Posterior vena cava (tissue), 2 donors: ENCODE measurements at regions not wholly inside any gene's neighbourhood (a gene's known extent, or its start where the extent isn't known, plus 50 kb on each side); places are given as distances from the start of the nearest gene placed in this dataset.
"Not testable (repeated sequence)": the region's sequence is repeated elsewhere in the genome, so short reads cannot be mapped to it uniquely, and the experiment has no call there.

Source experiments
- DNase-seq: peaks from one replicate; pipeline ENCODE4 v3.0.0-alpha.2; 2020; ENCODE audit warnings: low spot score
- intact Hi-C, 2 donors: fragments of 100-400 bp; cut with DNase I; formaldehyde crosslinking; loops; one replicate each; pipeline versions ENCODE4 v1.14.1 to v1.14.2; 2022 to 2023
- donor health status: DM: yes; HTN: yes; CAD: no.
- donor health status: DM: yes; HTN: yes; CAD: no.

DNA sequence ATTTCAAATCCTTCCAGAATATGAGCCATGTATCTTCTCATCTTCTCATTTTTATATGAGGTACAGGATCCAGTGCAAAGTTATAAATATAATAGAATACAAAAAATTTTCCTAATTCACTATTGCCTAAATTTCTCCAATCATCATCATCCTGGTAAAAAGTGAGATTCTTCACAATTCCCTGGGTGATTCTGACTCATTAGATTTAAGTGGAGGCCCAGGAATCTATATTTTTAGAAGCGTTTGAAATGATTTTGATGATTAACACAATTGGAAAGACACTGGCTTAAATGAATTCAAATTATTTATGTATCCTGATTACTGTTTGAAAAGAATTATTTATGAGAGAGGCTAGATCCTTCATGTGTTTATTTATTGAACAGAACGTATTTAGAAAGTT lies 380.3 kb upstream of the PDE3A start:
- intact Hi-C loops = no loop called here
- DNase-seq = no peak

DNA sequence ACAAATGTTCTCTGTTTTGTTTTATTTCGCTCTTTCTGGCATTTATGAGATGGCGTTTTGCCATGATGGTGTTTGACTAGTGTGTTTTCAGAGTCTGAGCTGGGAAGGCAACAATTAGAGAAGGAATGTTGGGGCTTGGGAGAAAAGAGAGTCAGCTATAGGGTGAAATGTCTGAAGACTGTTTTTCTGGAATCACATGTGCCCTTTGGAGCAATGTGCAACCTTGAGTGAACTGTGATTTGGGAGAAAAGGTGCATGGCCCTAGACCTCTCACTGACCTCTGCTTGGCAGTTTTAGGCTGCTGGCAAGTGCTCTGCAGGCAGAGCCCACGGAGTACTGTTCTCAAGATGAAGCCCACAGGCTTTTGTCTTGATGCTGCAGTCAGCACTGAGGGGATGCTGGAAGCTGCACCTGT lies 379.9 kb upstream of the PDE3A start:
- no peak for DNase-seq
- intact Hi-C loops = no loop called here

DNA sequence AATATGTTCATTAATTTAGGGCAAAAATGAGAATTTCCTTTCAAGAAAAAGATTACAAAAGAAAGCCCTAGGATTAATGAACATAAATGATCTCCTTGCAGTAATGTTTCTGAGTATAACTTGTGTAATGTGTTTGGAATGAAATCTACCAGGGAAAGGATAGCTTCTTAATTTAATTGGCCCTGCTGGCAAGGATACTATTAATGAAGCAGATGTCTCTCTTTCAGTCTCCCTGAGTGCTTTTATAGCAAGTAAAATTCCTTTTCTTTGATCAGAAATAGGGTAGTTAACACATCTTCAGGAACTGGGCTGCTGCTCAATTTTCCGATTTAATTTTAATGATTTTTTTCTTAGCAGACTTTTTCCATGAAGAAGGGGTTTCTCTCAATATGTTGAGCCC lies 379.4 kb upstream of the PDE3A start:
- DNase-seq = no peak
- intact Hi-C loops = no loop called here

DNA sequence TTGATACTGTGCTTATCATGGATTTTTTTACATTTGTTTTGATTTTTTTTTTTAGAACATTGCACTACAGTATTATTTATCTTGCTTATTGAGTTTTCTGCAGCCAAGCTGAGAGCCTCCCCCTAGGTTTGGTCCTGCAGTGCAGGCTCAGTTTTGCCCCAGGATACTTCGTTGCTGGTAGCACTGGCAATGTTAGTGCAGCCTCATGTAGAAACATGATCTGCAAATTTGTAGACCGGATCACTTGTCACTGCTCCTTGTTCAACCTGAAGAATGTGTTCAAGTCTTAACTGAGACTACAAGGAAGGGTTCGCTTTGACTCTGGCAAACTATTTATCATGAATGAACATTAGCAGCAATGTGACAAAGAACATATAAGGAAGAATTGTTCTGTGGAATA lies 377.2 kb upstream of the PDE3A start:
- no peak for DNase-seq
- intact Hi-C loops = no loop called here

DNA sequence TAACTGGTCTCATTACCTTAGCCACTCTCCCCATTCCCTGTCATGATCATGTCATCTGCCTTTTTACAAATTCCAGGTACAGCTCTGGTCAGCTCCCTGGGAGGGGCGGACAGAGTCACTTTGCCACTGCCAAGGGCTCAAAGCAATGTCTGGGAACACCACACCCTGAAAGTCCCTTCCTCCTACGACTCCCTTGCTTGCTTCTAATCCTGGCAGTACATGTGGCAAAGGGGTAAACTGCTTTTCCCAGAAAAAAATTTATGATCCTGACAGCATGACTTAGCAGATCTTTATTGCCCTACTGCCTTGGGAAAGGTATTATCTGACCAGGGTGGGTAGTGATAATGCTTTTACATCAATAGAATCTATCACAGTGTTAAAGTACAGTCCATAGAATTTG lies 376.0 kb upstream of the PDE3A start:
- intact Hi-C loops = no loop called here
- DNase-seq = no peak

DNA sequence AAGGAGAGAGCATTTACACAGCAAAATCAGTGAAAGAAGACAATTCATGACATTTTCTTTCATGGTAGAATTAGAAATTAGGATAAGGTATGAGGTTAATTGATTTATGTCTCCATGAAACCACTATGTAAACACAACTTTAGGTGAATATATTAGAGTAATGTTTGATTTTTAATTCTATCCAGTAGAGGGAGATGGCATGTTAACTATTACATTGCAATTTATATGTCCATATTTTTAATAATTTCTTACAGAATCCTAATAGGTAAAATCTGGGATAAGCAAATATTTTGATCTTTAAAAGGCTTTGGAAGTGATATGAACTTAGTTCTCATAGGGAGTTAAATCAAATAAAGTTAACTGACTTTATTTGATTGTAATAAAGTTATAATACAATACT lies 373.4 kb upstream of the PDE3A start:
- intact Hi-C loops = no loop called here
- DNase-seq = no peak

DNA sequence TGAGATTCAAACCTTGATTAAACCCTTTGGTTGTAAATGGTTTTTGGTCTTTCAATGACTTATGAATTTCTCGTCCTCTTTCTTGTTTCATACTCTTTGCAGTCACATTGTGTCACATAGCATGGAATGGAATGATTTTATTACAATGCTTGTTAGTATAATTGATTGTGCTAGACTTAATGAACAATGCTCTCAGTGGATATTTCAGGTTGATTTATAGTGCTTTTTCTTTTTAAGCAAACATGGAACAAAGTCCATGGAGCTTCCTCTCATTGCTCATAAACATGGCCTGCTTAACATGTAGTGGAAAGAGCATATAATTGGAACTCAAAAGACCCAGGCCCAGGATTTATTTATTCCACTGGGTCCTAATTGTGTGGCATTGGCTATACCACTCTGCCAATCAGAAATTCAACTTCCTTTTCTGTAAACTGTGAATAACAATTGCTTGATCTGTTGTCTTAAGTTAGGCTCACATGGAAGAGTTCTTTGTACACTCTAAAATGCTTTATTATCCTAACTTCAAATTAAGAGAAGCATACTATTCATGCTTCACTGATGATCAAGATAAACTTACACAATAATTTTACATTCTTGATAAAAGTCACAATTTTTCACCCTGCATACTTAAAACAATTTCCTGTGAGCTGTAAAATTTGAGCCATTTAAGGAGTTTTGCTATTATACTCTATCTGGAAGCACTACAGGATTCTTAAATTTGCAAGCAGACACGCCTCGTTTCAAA lies 370.5 kb upstream of the PDE3A start:
- DNase-seq = no peak
- intact Hi-C loops = no loop called here

DNA sequence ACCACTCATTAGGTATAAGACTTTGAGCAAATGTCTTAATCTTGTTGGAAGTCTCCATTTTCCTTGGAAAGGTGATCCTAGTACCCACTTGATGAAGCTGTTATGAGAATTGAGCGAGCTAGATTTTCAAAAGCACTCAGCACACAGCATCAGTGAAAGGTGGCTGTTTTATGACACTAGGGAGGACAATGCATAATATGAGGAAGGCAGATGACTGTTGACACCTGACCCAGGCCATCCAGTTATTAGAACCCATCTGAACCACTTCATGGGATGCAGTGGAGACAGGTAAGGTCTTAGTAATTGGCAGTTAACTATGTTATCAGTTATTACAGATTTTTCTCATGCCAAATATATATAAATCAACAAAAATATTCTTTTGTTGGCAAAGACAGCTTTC lies 369.9 kb upstream of the PDE3A start:
- intact Hi-C loops = no loop called here
- no peak for DNase-seq

DNA sequence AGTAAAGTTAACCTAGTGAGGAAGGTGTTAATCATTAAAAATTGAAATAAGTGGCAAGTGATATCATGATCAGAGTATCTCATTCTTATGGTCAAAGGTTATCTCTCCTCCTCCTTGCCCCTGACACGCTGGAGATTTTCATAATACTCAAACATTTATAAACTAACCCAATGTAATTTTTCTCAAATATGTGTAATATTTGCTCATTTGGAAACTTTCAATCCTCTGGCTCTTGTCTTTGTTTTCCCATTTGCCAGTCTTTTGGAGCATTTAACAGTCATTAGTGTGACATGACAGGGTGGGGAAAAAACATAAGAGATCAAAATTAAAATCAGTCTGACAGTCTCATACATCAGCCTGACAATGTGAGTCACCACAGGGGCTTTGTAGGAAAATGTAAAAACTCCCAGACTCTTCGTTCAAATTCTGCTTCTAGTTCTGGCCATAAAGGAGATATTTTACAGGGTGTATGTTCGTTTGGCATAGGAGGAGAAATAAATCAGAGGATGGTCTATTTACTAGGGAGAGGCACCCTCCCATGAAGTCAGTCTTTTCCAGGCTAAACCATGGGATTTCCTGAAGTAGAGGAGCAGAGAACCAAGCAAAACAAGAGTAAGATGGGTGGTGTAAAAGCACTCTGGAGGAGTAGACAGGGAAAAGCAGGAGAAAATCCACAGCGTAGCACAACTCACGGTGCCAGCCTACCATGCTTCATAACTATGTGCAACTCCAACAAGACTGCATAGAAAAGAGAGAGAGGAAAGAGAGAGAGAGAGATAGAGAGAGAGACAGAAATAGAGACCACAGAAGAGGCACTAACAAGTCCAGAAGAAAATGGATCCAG lies 369.2 kb upstream of the PDE3A start:
- DNase-seq = no peak
- intact Hi-C loops = no loop called here

DNA sequence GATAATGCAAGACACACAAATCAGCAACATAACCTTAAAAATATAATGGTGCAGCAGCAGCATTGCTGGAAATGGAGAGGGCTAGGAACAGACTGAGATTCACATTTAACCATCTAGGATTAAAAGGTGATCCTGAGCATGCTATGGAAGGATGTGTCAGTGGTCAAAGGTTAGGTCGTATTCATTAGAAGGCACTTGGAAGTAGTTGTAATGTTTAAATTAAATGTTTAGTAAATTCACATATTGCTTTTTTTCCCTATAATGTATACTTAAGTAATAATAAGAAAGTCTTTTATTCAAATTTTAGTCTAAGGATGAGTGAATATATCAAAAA lies 368.6 kb upstream of the PDE3A start:
- intact Hi-C loops = no loop called here
- DNase-seq = no peak

DNA sequence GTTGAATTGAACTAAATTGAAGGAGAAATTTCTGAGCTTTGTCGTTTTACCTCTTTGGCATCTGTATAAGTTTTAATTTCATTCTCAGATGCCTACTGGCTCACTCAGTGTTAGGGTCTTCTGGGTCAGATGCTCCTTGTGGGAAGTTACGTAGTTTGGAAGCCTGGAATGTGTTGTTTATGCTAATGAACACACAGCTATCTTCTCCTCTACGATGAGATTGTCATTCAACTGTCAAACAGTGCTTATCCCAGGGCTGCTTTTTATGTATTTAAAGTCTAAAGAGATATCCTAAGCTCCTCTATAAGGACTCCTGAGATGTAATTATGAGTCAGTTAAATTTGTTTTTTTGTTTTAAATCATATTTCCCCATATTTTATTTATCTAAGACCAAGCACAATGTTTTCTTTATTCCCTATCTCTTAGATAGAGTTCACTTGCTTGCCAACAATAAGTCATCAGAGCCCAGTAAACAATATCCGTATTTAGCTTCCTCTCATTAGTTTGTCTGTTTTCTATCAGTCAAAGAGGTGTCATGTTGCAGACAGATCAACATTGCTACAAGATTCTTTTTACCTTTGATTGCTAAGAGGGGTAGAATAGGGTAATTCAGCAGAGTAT lies 368.0 kb upstream of the PDE3A start:
- intact Hi-C loops = no loop called here
- no peak for DNase-seq

DNA sequence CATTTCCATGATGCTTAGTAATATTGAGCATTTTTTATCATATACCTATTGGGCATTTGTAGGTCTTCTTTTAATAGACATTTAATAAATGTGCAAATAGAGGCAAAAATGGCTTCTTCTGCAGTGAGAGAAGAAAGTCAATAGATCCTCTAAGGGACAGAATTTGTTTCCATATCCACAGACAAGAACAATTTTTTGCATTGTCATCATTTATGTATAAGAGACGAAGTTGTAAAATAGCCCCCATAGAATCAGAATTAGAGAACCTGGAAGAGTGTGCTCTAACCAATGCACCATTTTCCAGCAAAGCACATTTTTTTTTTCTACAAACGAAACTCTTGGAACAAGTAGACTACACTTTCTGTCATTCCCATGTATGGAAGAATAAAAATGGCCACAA lies 365.1 kb upstream of the PDE3A start:
- DNase-seq = no peak
- intact Hi-C loops = no loop called here

DNA sequence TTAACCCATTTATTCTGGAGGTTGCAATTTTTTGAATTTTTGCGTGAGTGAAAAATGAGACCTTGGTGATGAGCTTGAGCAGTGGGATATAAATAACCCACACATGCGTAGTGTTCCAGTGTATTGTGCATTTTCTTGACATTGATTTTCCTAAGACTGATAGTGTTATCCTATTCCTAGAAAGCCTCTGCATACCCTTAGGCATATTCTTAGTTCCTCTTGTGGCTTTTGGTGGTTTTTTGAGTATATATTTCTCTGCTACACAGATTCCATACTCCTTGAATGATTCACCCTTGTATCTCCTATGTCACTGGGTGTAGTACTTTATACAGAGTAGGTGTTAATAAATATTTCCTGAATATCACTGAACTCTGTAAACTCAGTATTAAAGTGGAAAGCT lies 363.4 kb upstream of the PDE3A start:
- no peak for DNase-seq
- intact Hi-C loops = no loop called here

DNA sequence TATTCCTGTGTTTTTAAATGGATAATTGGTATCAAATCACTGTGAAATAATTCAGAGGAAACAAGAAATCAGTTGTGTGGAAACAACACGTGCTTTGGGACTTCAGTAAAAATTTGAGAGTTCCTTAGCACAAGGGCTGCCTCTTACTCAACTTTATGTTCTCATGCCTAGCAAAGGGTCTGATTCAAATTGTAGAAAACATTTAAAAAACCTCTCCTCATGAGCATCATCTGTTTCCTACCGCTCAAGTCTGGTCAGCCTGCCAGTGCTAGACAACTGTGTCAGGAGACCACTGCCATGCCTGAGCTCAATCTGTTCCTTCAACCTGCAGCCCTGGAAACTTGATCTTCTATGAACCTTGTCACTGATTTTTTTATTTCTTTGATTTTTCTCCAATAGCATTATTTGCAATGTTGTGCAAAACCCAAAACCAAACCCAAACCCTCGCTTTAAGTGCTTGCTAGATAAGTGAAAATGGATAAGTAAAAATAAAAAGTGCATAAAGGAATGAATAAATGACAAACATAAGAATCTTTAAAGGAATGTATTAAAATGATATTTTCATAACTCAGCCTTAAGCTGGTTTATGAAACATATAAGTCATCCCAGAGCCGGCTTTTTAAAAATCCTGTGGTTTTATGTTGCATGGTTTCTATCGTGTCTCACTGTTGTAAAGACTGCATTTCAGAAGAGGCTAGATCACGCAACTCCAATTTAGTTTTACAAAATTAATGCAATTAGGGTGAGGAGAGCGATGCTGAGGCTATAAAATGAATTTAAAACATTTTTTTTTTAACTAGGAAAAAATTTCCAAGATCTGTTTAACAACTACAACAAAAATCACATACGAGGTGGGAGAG lies 361.2 kb upstream of the PDE3A start:
- DNase-seq = no peak
- intact Hi-C loops = no loop called here

DNA sequence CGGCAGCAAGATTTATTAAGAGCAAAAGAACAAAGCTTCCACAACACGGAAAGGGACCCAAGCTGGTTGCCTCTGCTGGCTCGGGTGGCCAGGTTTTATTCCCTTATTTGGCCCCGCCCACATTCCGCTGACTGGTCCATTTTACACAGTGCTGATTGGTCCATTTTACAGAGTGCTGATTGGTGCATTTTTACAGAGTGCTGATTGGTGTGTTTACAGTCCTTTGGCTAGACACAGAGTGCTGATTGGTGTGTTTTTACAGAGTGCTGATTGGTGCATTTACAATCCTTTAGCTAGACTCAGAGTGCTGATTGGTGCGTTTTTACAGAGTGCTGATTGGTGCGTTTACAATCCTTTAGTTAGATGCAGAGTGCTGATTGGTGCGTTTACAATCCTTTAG lies 358.4 kb upstream of the PDE3A start:
- DNase-seq, intact Hi-C loops: not testable (repeated sequence)

DNA sequence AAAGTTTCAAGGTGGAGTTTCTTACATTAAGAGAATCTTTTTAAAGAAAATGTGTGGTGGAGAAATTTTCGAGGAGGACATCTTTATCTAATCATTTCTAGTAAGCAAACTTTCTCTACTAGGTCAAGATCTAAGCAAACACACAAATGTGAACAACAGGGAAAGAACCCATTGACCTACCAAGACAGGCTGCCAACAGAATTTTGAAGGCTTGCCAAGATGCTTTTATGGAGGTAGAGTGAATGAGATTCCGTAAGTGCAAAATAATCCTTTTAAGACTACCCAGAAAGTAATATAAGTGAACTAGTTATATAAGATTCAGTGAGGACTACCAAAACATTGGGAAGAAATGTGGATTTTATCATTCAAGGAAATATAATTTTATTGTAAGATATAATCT lies 357.1 kb upstream of the PDE3A start:
- intact Hi-C loops = no loop called here
- DNase-seq = no peak

DNA sequence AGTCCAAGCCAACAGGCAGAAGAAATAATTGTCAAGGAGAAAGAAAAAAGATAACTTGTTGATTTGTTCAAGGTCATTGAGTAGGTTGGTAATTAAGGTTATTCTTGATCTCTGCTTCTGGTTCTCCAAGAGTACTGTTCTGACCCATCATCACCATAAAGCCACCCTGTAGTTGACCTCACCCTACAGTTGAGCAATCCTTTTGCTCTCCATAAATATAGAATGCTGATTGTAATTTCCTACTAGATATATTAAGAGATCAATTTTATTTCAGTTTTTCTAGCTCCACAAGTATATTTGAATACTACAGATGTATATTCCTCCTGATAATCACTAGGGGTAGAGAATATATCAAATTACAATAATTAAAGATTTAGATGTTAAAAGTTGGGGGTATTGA lies 350.5 kb upstream of the PDE3A start:
- DNase-seq = no peak
- intact Hi-C loops = no loop called here

DNA sequence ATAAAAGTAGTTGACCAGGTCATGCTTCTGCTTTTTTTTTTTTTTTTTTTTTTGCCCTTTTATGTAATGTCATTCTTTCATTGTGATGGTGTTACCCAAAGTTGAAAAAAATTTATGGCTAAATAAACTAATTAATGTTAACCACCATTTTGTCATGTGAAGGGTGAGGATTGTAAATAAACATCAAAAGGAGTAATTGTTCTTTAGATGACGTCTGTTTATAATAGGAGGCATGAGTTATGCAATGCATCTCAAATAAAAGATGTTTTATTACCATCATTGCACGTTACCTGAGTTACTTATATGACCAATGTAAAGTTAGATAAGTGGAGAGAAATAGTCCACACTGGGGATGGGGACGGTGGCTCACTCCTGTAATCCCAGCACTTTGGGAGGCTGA lies 349.9 kb upstream of the PDE3A start:
- DNase-seq = no peak
- intact Hi-C loops = no loop called here

DNA sequence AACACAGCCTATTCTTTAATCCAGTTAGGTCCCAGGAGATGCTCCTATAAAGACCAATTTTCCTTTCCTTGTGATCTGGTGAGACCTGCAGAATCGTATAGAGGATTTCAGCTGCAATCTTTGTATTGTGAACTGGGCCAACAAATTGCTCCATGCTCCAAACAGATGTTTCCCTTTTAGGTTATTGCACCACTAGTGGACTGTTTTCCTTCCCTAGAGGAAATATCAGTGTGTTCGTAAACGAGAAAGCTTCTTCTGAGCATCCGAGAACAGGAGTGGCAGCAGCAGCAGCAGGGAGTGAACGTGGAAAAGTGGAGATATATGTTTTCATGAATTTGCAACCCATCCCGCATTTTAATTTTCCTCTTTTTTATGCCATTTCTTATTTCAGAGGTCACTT lies 344.1 kb upstream of the PDE3A start:
- no peak for DNase-seq
- intact Hi-C loops = no loop called here

DNA sequence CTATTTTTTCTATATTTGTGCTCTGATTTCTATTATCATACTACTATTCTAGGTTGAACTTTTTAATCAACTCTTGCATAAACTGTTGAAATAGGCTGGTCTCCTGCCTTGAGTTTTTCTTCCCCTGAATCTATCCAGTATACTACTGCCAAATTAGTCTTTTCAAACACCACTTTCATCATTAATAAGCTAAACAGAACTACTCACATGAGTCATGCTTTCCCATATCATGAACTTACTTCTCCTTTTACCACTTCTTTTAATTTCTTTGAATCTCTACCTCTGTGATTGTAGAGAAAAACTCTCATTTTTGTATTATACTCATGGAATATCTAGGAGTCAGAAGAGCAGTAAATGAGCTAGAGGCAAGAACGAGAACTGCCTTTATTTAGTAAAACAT lies 340.3 kb upstream of the PDE3A start:
- intact Hi-C loops = no loop called here
- DNase-seq = no peak
